ENCODE measurements at regions not wholly inside any gene's neighbourhood (a gene's known extent, or its start where the extent isn't known, plus 50 kb on each side); places are given as distances from the start of the nearest gene placed in this dataset.

DNA sequence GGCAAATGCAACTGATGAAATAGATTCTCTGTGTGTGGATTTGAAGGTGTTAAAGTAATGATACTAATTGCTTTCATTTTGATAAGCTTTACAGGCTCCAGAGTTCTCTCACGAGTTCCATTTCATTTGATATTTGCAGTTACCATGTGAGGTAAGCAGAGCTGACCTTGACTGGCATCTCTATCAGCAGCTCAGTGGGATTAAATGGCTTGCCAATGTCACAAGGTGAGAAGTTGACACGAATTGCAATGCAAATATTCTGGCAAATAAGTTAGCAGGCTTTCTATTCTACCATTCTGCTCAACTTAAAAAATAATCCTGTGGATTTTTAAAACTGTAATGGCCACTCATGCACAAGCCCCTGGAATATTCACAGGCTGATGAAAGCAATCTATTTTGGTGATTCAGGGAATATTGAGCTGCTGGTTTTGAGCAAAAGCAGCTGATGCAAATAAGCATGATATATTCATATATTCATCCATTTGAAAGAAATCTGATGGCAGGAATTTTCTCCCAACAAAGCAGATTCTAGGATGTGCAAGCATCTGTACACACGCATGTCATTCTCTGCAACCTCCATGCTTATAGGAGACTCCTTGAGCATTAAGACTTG is 64.5 kb upstream of the ANKRD1 start:
- Histone ChIP-seq H3K9me3 (ENCODE audit: insufficient read depth, low read depth, low read length) (no peaks in the 10 kb centered on the region), H3K4me3 (ENCODE audit: low read length, poor library complexity, severe bottlenecking) (no peak overlapping the region), H2AFZ (ENCODE audit: low read length) (no peak overlapping the region), H4K20me1 (ENCODE audit: insufficient read depth, low read length, poor library complexity, severe bottlenecking) (no peaks in the 10 kb centered on the region), H3K9ac (ENCODE audit: low read depth, low read length, poor library complexity, severe bottlenecking) (no peak overlapping the region), H3K4me2 (ENCODE audit: low read depth, low read length, poor library complexity, severe bottlenecking) (no peak overlapping the region), H3K36me3 (ENCODE audit: insufficient read depth, low read length) (no peaks in the 10 kb centered on the region), H3K79me2 (ENCODE audit: insufficient read depth, low read length) (no peaks in the 10 kb centered on the region), H3F3A (ENCODE audit: low read depth) (no peaks in the 10 kb centered on the region), H3K9me2 (replicated peaks; ENCODE audit: low read depth, low read length) (no peaks in the 10 kb centered on the region), H3K4me1 (ENCODE audit: insufficient read depth, low read length, poor library complexity, severe bottlenecking) (no peaks in the 10 kb centered on the region), H3K27me3 (ENCODE audit: insufficient read depth, low read length, poor library complexity, severe bottlenecking) (no peaks in the 10 kb centered on the region)
- TF ChIP-seq, protein P1, sequence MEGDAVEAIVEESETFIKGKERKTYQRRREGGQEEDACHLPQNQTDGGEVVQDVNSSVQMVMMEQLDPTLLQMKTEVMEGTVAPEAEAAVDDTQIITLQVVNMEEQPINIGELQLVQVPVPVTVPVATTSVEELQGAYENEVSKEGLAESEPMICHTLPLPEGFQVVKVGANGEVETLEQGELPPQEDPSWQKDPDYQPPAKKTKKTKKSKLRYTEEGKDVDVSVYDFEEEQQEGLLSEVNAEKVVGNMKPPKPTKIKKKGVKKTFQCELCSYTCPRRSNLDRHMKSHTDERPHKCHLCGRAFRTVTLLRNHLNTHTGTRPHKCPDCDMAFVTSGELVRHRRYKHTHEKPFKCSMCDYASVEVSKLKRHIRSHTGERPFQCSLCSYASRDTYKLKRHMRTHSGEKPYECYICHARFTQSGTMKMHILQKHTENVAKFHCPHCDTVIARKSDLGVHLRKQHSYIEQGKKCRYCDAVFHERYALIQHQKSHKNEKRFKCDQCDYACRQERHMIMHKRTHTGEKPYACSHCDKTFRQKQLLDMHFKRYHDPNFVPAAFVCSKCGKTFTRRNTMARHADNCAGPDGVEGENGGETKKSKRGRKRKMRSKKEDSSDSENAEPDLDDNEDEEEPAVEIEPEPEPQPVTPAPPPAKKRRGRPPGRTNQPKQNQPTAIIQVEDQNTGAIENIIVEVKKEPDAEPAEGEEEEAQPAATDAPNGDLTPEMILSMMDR (conservative IDR thresholded peaks at IDR 0.05; ENCODE audit: low read length), result no peak
- no peak for TF ChIP-seq EZH2phosphoT487 (IDR thresholded peaks at IDR 0.05; ENCODE audit: borderline replicate concordance)

DNA sequence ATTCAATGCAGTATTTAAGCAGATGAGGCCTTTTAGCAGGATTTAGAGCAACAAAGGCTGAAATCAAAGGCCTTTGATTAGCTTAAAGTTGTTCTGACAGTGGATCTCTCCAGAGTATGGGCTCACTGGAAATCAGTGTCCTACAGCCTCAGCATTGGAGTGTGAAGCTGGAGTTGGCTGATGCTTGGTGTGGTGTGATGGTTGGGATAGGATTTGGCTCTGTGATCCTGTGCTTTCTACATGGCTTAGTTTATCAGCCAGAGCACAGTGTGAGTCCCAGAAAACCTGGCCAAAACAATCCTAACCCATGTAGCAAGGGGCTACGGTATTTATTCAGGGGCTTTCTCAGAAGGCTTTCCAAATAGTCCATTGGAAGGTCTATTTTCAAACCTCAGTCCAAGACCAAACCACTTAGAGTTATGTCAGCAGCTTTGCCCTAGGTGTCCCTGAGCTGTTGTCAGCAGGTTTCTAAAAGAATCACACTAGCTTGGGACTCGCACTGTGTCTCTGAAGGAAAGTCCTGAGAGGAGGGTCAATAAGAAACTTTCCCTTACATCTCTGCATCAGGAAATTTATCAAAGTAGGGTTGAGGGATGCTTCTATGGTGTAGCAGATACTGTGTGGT is 65.4 kb upstream of the ANKRD1 start:
- Histone ChIP-seq H3K4me1 (ENCODE audit: insufficient read depth, low read length, poor library complexity, severe bottlenecking) (no peaks in the 10 kb centered on the region), H3K4me3 (ENCODE audit: low read length, poor library complexity, severe bottlenecking) (no peak overlapping the region), H3K79me2 (ENCODE audit: insufficient read depth, low read length) (no peaks in the 10 kb centered on the region), H3K27me3 (ENCODE audit: insufficient read depth, low read length, poor library complexity, severe bottlenecking) (no peaks in the 10 kb centered on the region), H3K36me3 (ENCODE audit: insufficient read depth, low read length) (no peaks in the 10 kb centered on the region), H4K20me1 (ENCODE audit: insufficient read depth, low read length, poor library complexity, severe bottlenecking) (no peaks in the 10 kb centered on the region), H3K9me3 (ENCODE audit: insufficient read depth, low read depth, low read length) (no peaks in the 10 kb centered on the region), H3K4me2 (ENCODE audit: low read depth, low read length, poor library complexity, severe bottlenecking) (no peak overlapping the region), H2AFZ (ENCODE audit: low read length) (no peak overlapping the region), H3K9ac (ENCODE audit: low read depth, low read length, poor library complexity, severe bottlenecking) (no peak overlapping the region), H3F3A (ENCODE audit: low read depth) (no peaks in the 10 kb centered on the region), H3K9me2 (replicated peaks; ENCODE audit: low read depth, low read length) (no peaks in the 10 kb centered on the region)
- no peak for TF ChIP-seq EZH2phosphoT487 (IDR thresholded peaks at IDR 0.05; ENCODE audit: borderline replicate concordance)
- TF ChIP-seq, protein P1 (conservative IDR thresholded peaks at IDR 0.05; ENCODE audit: low read length), result no peak

DNA sequence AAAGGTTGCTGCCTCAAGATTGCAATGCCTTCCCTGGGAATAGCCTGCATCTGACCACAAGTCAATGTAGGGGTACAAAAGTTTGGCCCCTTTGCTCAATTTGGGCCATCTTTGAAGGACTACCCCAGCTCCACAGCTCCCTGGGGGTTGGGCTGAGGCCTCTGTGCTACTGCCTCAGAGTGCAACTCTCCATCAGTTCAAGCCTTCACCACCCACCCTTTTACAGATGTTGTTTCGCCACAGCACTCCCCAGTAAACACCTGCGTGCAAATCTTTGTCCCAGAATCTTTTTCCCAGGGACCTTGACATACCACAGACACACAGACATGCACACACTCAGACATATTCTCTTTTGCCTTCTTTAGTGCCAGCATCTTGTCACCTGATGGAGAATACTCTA is 66.0 kb upstream of the ANKRD1 start:
- Histone ChIP-seq H2AFZ (ENCODE audit: low read length) (no peak overlapping the region), H3K4me1 (ENCODE audit: insufficient read depth, low read length, poor library complexity, severe bottlenecking) (no peaks in the 10 kb centered on the region), H3K79me2 (ENCODE audit: insufficient read depth, low read length) (no peaks in the 10 kb centered on the region), H3K9me3 (ENCODE audit: insufficient read depth, low read depth, low read length) (no peaks in the 10 kb centered on the region), H3F3A (ENCODE audit: low read depth) (no peaks in the 10 kb centered on the region), H3K9me2 (replicated peaks; ENCODE audit: low read depth, low read length) (no peaks in the 10 kb centered on the region), H3K4me2 (ENCODE audit: low read depth, low read length, poor library complexity, severe bottlenecking) (no peak overlapping the region), H3K27me3 (ENCODE audit: insufficient read depth, low read length, poor library complexity, severe bottlenecking) (no peaks in the 10 kb centered on the region), H3K36me3 (ENCODE audit: insufficient read depth, low read length) (no peaks in the 10 kb centered on the region), H3K4me3 (ENCODE audit: low read length, poor library complexity, severe bottlenecking) (no peak overlapping the region), H3K9ac (ENCODE audit: low read depth, low read length, poor library complexity, severe bottlenecking) (no peak overlapping the region), H4K20me1 (ENCODE audit: insufficient read depth, low read length, poor library complexity, severe bottlenecking) (no peaks in the 10 kb centered on the region)
- TF ChIP-seq, protein P1 (conservative IDR thresholded peaks at IDR 0.05; ENCODE audit: low read length), result no peak
- TF ChIP-seq EZH2phosphoT487 (IDR thresholded peaks at IDR 0.05; ENCODE audit: borderline replicate concordance), result no peak

All from Loucy (cell line).